Stomach (tissue), 8 donors: ENCODE measurements at regions not wholly inside any gene's neighbourhood (a gene's known extent, or its start where the extent isn't known, plus 50 kb on each side); places are given as distances from the start of the nearest gene placed in this dataset.

Experiments used
- DNase-seq, 2 donors: peaks; one replicate each; pipeline versions ENCODE4 v3.0.0 to v3.0.0-alpha.2; 2013 to 2019
- H3K27ac ChIP-seq, 5 donors: fragments of 200-600 bp in 4 of 5; sonication (generic) in 4 of 5; one replicate each; pipeline ENCODE4 v1.5.1; 2013 to 2019; ENCODE audit warnings: mild to moderate bottlenecking in 1 of 5, moderate library complexity in 1 of 5
- H3K27me3 ChIP-seq, 3 donors: fragments of 200-600 bp; sonication (generic); one replicate each; pipeline ENCODE4 v1.5.1; 2017 to 2019; ENCODE audit warnings: mixed run types in 1 of 3
- H3K36me3 ChIP-seq, 4 donors: fragments of 200-600 bp; sonication (generic); 1 replicate in 3 of 4; 2 replicates in 1 of 4; pipeline ENCODE4 v1.5.1; 2016 to 2019
- H3K4me1 ChIP-seq, 4 donors: fragments of 200-600 bp; sonication (generic); one replicate each; pipeline ENCODE4 v1.5.1; 2016 to 2019
- H3K4me3 ChIP-seq, 4 donors: fragments of 200-600 bp; sonication (generic) in 3 of 4; one replicate each; pipeline ENCODE4 v1.5.1; 2016 to 2019; ENCODE audit warnings: mild to moderate bottlenecking in 1 of 4
- H3K9me3 ChIP-seq, 4 donors: fragments of 200-600 bp; sonication (generic); one replicate each; pipeline ENCODE4 v1.5.1; 2016 to 2019
- EP300 ChIP-seq: sonication (generic); formaldehyde crosslinking; IDR thresholded peaks from one replicate; pipeline ENCODE4 v1.6.1; 2017; ENCODE audit warnings: antibody characterized with exemption
- POLR2A ChIP-seq, 4 donors: fragments of 450-650 bp; IDR thresholded peaks; one replicate each; pipeline ENCODE4 v1.6.1; 2016; ENCODE audit warnings: antibody characterized with exemption in 4 of 4, control low read depth in 2 of 4, mild to moderate bottlenecking in 1 of 4, moderate library complexity in 1 of 4
- POLR2AphosphoS5 ChIP-seq, 3 donors: sonication (generic); formaldehyde crosslinking; IDR thresholded peaks; one replicate each; pipeline ENCODE4 v1.6.1; 2016; ENCODE audit warnings: antibody characterized with exemption in 3 of 3
- WGBS, 5 donors: extraction: QIAGEN DNeasy Blood & Tissue Kit in 3 of 5; methylation state at CpG; one replicate each; pipeline versions ENCODE4 v1.1.5 to v1.1.7; 2013 to 2018; 5-methylcytosine and 5-hydroxymethylcytosine counted together
- intact Hi-C: fragments of 100-400 bp; cut with DNase I; formaldehyde crosslinking; loops from one replicate; pipeline ENCODE4 v1.15.1; 2023; ENCODE audit warnings: low total_unique reads
- TF ChIP-seq, protein P1 (sequence below), 7 experiments: fragments of 450-650 bp in 4 of 7; fragments of 200-600 bp in 3 of 7; sonication (generic) in 3 of 7; IDR thresholded peaks; one replicate each; pipeline ENCODE4 v1.5.1; 2016 to 2019; ENCODE audit warnings: antibody characterized with exemption in 7 of 7, control low read depth in 2 of 7, mild to moderate bottlenecking in 1 of 7
- donor health status: healthy with polysubstance abuse.
- donor health status: Bipolar disorder and iron deficiency.
- donor health status: healthy.

DNA sequence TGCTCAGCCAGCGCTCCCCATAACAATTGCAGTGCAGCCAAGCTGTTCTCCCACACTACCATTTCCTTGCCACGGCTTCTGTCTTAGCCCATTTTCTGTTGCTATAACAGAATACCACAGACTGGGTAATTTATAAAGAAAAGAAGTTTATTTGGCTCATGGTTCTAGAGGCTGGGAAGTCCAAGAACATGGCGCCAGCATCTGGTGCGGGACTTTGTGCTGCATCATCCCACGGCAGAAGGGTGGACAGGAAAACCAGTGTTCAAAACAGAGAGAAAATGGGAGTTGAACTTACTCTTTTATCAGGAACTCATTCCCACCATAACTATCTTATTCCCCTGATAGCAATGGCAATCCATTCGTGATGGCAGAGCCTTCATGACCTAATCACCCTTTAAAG lies 104.6 kb downstream of the FHDC1 start:
- no peak for DNase-seq
- H3K36me3 ChIP-seq, result no peaks in the 10 kb centered on the region
- peaks cover 0 to 12% (median 0%) of the 10 kb centered on the region in 4 donors for H3K4me1 ChIP-seq
- WGBS, 5 donors, result 75 to 98% (median 92%) methylated on average over 6 of the region's 6 CpGs
- H3K27me3 ChIP-seq, result no peaks in the 10 kb centered on the region
- intact Hi-C loops, result no loop called here
- no peak overlapping the region for H3K27ac ChIP-seq
- peaks cover 0 to 4% (median 0%) of the 10 kb centered on the region in 4 donors for H3K9me3 ChIP-seq
- no peak overlapping the region for H3K4me3 ChIP-seq
- TF ChIP-seq EP300 (no peak), POLR2A (IDR thresholded peaks at IDR 0.05) (no peak), POLR2AphosphoS5 (IDR thresholded peaks at IDR 0.05) (no peak)
- TF ChIP-seq, protein P1, sequence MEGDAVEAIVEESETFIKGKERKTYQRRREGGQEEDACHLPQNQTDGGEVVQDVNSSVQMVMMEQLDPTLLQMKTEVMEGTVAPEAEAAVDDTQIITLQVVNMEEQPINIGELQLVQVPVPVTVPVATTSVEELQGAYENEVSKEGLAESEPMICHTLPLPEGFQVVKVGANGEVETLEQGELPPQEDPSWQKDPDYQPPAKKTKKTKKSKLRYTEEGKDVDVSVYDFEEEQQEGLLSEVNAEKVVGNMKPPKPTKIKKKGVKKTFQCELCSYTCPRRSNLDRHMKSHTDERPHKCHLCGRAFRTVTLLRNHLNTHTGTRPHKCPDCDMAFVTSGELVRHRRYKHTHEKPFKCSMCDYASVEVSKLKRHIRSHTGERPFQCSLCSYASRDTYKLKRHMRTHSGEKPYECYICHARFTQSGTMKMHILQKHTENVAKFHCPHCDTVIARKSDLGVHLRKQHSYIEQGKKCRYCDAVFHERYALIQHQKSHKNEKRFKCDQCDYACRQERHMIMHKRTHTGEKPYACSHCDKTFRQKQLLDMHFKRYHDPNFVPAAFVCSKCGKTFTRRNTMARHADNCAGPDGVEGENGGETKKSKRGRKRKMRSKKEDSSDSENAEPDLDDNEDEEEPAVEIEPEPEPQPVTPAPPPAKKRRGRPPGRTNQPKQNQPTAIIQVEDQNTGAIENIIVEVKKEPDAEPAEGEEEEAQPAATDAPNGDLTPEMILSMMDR (IDR thresholded peaks at IDR 0.05), result no peak

DNA sequence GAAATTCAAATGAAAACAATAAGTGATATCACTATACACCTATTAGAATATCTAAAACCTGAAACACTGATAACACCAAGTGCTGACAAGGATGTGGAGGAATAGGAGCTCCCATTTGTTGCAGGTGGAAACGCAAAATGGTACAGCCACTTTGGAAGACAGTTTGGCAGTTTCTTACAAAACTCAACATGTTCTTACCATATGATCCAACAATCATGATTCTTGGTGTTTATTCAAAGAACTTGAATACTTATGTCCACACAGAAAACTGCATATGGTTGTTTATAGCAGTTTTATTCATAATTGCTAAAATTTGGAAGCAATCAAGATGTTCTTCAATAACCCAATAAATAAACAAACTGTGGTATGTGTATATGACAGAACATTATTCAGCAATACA lies 107.9 kb downstream of the FHDC1 start:
- no peaks in the 10 kb centered on the region for H3K36me3 ChIP-seq
- TF ChIP-seq POLR2A (IDR thresholded peaks at IDR 0.05) (no peak), POLR2AphosphoS5 (IDR thresholded peaks at IDR 0.05) (no peak), EP300 (no peak)
- TF ChIP-seq, protein P1 (IDR thresholded peaks at IDR 0.05), result no peak
- H3K27ac ChIP-seq, result no peak overlapping the region
- peaks cover 0 to 4% (median 0%) of the 10 kb centered on the region in 4 donors for H3K9me3 ChIP-seq
- H3K4me3 ChIP-seq, result no peak overlapping the region
- intact Hi-C loops, result no loop called here
- peaks cover 0 to 5% (median 0%) of the 10 kb centered on the region in 4 donors for H3K4me1 ChIP-seq
- H3K27me3 ChIP-seq, result no peaks in the 10 kb centered on the region
- 85 to 100% (median 95%) methylated on average over 1 of the region's 1 CpG for WGBS, 5 donors
- DNase-seq, result no peak

DNA sequence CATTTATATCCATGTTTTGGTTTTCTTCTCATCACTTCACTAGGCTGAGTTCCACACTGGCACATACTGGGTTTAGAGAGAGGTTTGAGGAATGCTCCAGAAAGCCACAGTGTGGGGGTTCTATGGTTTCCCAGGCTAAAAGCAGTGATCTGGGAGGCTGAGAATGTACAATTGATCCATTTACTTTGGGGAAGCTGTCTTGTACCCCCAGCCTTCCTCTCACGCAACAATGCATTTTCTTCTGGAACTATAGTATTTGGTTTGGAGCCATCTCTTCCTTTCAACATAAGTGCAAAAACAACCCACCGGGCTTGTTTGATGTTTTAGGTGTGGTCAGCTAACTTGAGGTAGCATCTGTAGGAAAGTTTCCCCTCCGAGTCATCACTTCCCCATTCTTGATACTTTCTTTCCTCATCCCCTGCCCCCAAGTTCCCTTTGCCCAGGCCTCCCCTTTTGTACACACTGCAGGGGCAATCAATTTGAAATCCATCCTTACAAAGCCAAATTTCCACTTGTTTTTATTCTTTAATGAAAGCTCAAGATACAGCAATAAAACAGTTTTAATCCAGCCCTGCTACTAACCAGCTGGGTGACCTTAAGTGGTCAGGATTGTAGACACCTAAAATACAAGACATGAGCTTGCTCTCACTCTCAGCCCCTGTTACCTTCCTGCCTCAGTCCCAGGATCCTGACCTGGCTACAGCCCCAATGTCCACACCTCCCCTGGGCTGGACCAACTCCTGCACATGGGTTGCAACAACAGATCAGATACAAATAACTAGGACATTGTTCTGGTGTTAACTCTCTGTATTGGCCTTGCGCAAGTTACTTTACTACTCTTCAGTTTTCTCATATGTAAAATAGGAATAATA lies 109.2 kb downstream of the FHDC1 start:
- H3K4me1 ChIP-seq, result no peaks in the 10 kb centered on the region

DNA sequence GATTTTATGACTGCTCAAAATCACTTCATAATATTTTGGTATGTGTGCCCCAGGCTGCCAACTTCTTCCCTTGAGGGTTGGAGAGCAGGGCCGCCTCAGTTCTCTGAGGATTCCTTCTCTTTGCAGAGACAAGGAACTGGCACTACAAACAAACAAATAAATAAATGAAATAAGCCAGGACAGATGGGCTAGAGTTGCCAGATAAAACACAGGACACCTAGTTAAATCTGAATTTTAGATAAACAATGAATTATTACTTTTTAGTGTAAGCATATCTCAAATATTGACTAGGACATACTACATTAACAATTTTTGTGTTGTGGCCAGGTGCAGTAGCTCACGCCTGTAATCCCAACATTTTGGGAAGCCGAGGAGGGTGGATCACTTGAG lies 122.5 kb downstream of the FHDC1 start:
- H3K4me1 ChIP-seq, result no peaks in the 10 kb centered on the region
- intact Hi-C loops, result no loop called here
- no peak for TF ChIP-seq POLR2A (IDR thresholded peaks at IDR 0.05)
- no peak for TF ChIP-seq POLR2AphosphoS5 (IDR thresholded peaks at IDR 0.05)
- no peak for TF ChIP-seq EP300
- TF ChIP-seq, protein P1 (IDR thresholded peaks at IDR 0.05), result no peak
- DNase-seq, result no peak
- no peaks in the 10 kb centered on the region for H3K36me3 ChIP-seq
- peaks cover 0 to 4% (median 0%) of the 10 kb centered on the region in 3 donors for H3K27me3 ChIP-seq
- no peak overlapping the region for H3K4me3 ChIP-seq
- no peaks in the 10 kb centered on the region for H3K9me3 ChIP-seq
- WGBS, 5 donors, result 84 to 96% (median 91%) methylated on average over 3 of the region's 3 CpGs
- no peak overlapping the region for H3K27ac ChIP-seq

More for the DNA sequence above, 109.2 kb downstream of the FHDC1 start:
- TF ChIP-seq POLR2A (IDR thresholded peaks at IDR 0.05) (no peak), EP300 (no peak), POLR2AphosphoS5 (IDR thresholded peaks at IDR 0.05) (no peak)
- TF ChIP-seq, protein P1 (IDR thresholded peaks at IDR 0.05), result no peak
- no peak overlapping the region for H3K27ac ChIP-seq
- DNase-seq, result no peak
- no peak overlapping the region for H3K4me3 ChIP-seq
- WGBS, 5 donors, result 57 to 72% (median 67%) methylated on average over 4 of the region's 4 CpGs
- peaks cover 0 to 1% (median 0%) of the 10 kb centered on the region in 4 donors for H3K9me3 ChIP-seq
- H3K27me3 ChIP-seq, result no peaks in the 10 kb centered on the region
- intact Hi-C loops, result no loop called here
- no peaks in the 10 kb centered on the region for H3K36me3 ChIP-seq
